ENCODE measurements at regions not wholly inside any gene's neighbourhood (a gene's known extent, or its start where the extent isn't known, plus 50 kb on each side); places are given as distances from the start of the nearest gene placed in this dataset.

DNA sequence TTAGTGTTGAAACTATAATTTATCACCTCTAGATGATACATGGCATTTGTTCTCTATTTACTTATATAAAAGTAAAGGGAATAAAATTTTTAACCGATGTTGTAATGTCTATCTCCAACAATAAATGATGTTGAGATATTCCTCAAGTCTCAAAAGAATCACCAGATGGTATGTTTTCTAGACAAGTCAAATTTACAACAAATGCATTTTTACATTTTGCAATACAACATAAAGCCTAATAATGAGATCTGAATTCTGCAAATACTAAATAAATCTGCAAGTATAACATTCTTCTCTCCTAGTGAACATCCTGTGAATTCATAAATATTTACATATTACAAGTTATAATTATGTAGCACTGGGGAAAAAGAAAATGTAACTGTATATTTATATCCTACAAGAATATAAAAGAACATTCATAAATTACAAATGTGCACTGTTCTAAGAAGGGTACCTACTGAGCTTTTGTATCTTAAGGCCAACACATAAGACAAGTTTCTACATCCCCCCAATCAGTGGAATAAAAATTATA, 1504.4 kb upstream of the ZEB2 start:
- Histone ChIP-seq H3K27me3 (no peaks in the 10 kb centered on the region), H3K9me3 (no peaks in the 10 kb centered on the region), H3K4me3 (no peak overlapping the region), H3K27ac (no peak overlapping the region), H3K36me3 (no peaks in the 10 kb centered on the region), H3K4me1 (ENCODE audit: insufficient read depth) (no peaks in the 10 kb centered on the region)
- DNase-seq, result no peak
- WGBS, 3 donors, result 35 to 58% (median 43%) methylated on average over 1 of the region's 1 CpG
- TF ChIP-seq POLR2A (IDR thresholded peaks at IDR 0.05) (no peak), EP300 (IDR thresholded peaks at IDR 0.05) (no peak)
- TF ChIP-seq, protein P1, sequence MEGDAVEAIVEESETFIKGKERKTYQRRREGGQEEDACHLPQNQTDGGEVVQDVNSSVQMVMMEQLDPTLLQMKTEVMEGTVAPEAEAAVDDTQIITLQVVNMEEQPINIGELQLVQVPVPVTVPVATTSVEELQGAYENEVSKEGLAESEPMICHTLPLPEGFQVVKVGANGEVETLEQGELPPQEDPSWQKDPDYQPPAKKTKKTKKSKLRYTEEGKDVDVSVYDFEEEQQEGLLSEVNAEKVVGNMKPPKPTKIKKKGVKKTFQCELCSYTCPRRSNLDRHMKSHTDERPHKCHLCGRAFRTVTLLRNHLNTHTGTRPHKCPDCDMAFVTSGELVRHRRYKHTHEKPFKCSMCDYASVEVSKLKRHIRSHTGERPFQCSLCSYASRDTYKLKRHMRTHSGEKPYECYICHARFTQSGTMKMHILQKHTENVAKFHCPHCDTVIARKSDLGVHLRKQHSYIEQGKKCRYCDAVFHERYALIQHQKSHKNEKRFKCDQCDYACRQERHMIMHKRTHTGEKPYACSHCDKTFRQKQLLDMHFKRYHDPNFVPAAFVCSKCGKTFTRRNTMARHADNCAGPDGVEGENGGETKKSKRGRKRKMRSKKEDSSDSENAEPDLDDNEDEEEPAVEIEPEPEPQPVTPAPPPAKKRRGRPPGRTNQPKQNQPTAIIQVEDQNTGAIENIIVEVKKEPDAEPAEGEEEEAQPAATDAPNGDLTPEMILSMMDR (IDR thresholded peaks at IDR 0.05), result no peak
- intact Hi-C loops (cut with DNase I), result no loop called here

DNA sequence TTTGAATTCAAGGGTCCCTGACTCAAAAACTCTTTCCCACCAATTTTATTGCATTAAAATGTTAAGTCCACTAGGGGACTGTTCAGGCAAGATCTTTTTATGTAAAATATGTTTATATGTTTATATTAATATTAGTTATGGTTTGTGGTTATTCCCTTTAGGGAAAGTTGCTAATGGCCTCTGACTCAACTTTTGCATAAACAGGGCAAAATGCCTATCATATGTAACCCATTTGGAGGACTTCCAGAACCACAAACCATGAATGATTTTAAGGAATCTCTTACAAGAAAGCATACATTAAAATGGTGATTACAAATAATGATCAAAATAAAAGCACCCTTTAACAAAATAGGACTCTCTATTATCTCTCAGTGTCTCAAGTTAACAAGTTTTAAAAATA, 1484.5 kb upstream of the ZEB2 start:
- H3K4me3 ChIP-seq, result no peak overlapping the region
- TF ChIP-seq EP300 (IDR thresholded peaks at IDR 0.05) (no peak), POLR2A (IDR thresholded peaks at IDR 0.05) (no peak)
- TF ChIP-seq, protein P1 (IDR thresholded peaks at IDR 0.05), result no peak
- H3K36me3 ChIP-seq, result no peaks in the 10 kb centered on the region
- intact Hi-C loops (cut with DNase I), result no loop called here
- no peaks in the 10 kb centered on the region for H3K27me3 ChIP-seq
- no peak overlapping the region for H3K27ac ChIP-seq
- H3K4me1 ChIP-seq (ENCODE audit: insufficient read depth), result peaks cover 5% of the 10 kb centered on the region
- no peak for DNase-seq
- H3K9me3 ChIP-seq, result no peaks in the 10 kb centered on the region

DNA sequence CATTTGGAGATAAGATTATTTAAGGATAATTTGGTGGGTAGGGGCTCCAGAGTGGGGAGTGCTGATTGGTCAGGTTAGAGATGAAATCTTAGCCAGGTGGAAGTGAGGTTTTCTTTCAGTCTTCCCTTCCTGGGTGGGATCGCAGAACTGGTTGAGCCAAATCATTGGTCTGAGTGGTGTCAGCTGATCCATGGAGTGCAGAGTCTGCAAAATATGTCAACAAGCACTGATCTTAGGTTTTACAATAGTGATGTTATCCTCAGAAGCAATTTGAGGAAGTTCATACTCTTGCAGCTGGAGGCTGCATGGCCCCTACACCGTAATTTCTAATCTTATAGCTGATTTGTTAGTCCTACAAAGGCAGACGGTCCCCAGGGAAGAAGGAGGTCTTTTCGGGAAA, 1483.4 kb upstream of the ZEB2 start:
- Histone ChIP-seq H3K4me3 (no peak overlapping the region), H3K27me3 (no peaks in the 10 kb centered on the region), H3K9me3 (no peaks in the 10 kb centered on the region), H3K27ac (no peak overlapping the region), H3K4me1 (ENCODE audit: insufficient read depth) (peaks cover 5% of the 10 kb centered on the region), H3K36me3 (no peaks in the 10 kb centered on the region)
- TF ChIP-seq, protein P1 (IDR thresholded peaks at IDR 0.05), result no peak
- TF ChIP-seq EP300 (IDR thresholded peaks at IDR 0.05), result no peak
- DNase-seq, result no peak
- 24 to 59% (median 29%) methylated on average over 4 of the region's 4 CpGs for WGBS, 3 donors
- intact Hi-C loops (cut with DNase I), result no loop called here

DNA sequence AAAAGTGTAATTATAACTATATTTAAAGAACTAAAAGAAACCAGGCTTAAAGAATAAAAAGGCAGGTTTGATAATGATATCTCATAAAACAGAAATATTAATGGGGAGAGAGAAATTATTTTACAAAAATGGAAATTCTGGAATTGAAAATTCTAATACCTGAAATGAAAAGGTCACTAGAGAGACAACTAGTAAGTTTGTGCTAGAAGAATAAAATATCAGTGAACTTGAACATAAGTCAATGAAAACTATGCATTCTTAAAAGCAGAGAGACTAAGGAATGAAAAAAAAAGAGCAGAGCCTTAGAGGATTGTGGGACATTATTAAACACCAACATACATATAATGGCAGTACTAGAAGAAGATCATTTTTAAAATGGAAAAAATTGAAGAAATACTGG, 1475.0 kb upstream of the ZEB2 start:
- no peak for TF ChIP-seq POLR2A (IDR thresholded peaks at IDR 0.05)
- no peak for TF ChIP-seq EP300 (IDR thresholded peaks at IDR 0.05)
- TF ChIP-seq, protein P1 (IDR thresholded peaks at IDR 0.05), result no peak
- Histone ChIP-seq H3K27me3 (no peaks in the 10 kb centered on the region), H3K27ac (no peak overlapping the region), H3K9me3 (no peaks in the 10 kb centered on the region), H3K4me3 (no peak overlapping the region), H3K4me1 (ENCODE audit: insufficient read depth) (no peaks in the 10 kb centered on the region), H3K36me3 (no peaks in the 10 kb centered on the region)
- no peak for DNase-seq
- intact Hi-C loops (cut with DNase I), result no loop called here

DNA sequence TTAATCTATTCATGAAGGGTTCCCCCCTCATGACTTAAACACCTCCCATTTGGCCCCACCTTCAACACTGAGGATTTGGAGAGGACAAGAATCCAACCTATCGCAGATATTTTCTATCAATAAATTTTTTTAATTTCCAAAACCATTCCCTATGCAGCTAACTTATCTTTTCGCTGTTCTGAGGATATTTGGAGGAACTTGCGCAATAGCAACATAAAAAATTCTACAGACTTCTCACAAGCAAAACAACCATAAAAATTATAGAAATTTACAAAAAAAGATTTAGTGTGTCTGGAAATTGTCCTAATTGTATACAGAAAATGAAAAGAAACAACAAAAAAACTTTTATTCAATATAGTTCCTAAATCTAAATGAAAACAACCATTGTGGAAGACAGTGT, 1472.7 kb upstream of the ZEB2 start:
- TF ChIP-seq, protein P1 (IDR thresholded peaks at IDR 0.05), result no peak
- TF ChIP-seq POLR2A (IDR thresholded peaks at IDR 0.05) (no peak), EP300 (IDR thresholded peaks at IDR 0.05) (no peak)
- intact Hi-C loops (cut with DNase I), result no loop called here

More for the DNA sequence above, 1472.7 kb upstream of the ZEB2 start:
- no peaks in the 10 kb centered on the region for H3K27me3 ChIP-seq
- DNase-seq, result no peak
- 93 to 97% (median 95%) methylated on average over 3 of the region's 3 CpGs for WGBS, 3 donors
- H3K4me1 ChIP-seq (ENCODE audit: insufficient read depth), result no peaks in the 10 kb centered on the region
- H3K9me3 ChIP-seq, result no peaks in the 10 kb centered on the region
- H3K4me3 ChIP-seq, result no peak overlapping the region
- no peaks in the 10 kb centered on the region for H3K36me3 ChIP-seq
- H3K27ac ChIP-seq, result no peak overlapping the region
